SK-N-SH treated with all-trans-retinoic acid at 6 μM for 48 hours (cell line): ENCODE measurements at regions not wholly inside any gene's neighbourhood (a gene's known extent, or its start where the extent isn't known, plus 50 kb on each side); places are given as distances from the start of the nearest gene placed in this dataset.

Experiments
- ATAC-seq: fragments of 200-7000 bp; cut with Tn5 transposase; 3 replicates; pipeline ENCODE4 v1.9.1; 2020; ENCODE audit warnings: mild to moderate bottlenecking, moderate library complexity
- ARNTL ChIP-seq: fragments of 450-650 bp; formaldehyde crosslinking; IDR thresholded peaks from 2 replicates; pipeline ENCODE4 v1.5.0; 2020; ENCODE audit warnings: low read depth, mild to moderate bottlenecking, moderate library complexity, borderline replicate concordance
- CSDC2 ChIP-seq: fragments of 250-450 bp; sonication (Bioruptor Pico); IDR thresholded peaks from 2 replicates; pipeline ENCODE4 v1.5.0; 2020; ENCODE audit warnings: mild to moderate bottlenecking, moderate library complexity
- ESRRG ChIP-seq: fragments of 250-450 bp; sonication (Bioruptor Pico); IDR thresholded peaks from 2 replicates; pipeline ENCODE4 v1.6.1; 2021; ENCODE audit warnings: mild to moderate bottlenecking
- GLIS3 ChIP-seq: fragments of 250-450 bp; sonication (Bioruptor Pico); IDR thresholded peaks from 2 replicates; pipeline ENCODE4 v1.5.0; 2020; ENCODE audit warnings: mild to moderate bottlenecking, moderate library complexity
- ISL1 ChIP-seq: fragments of 250-450 bp; sonication (Bioruptor Pico); IDR thresholded peaks from 2 replicates; pipeline ENCODE4 v2.1.2; 2022; ENCODE audit warnings: mild to moderate bottlenecking, moderate library complexity
- OSR1 ChIP-seq: fragments of 250-450 bp; sonication (Bioruptor Pico); IDR thresholded peaks from 2 replicates; pipeline ENCODE4 v1.8.0; 2022; ENCODE audit warnings: moderate library complexity, mild to moderate bottlenecking, inconsistent platforms
- PPARA ChIP-seq: fragments of 250-450 bp; sonication (Bioruptor Pico); IDR thresholded peaks from 2 replicates; pipeline ENCODE4 v1.5.0; 2020; ENCODE audit warnings: mild to moderate bottlenecking, borderline replicate concordance
- SNAI2 ChIP-seq: fragments of 250-450 bp; sonication (Bioruptor Pico); IDR thresholded peaks from 2 replicates; pipeline ENCODE4 v1.5.0; 2020; ENCODE audit warnings: mild to moderate bottlenecking, moderate library complexity
- TCF4 ChIP-seq: fragments of 250-450 bp; sonication (Bioruptor Pico); IDR thresholded peaks from 2 replicates; pipeline ENCODE4 v1.8.0; 2021; ENCODE audit warnings: mild to moderate bottlenecking, moderate library complexity, borderline replicate concordance
- TOX ChIP-seq: fragments of 250-450 bp; sonication (Bioruptor Pico); IDR thresholded peaks from 2 replicates; pipeline ENCODE4 v1.8.0; 2021; ENCODE audit warnings: mild to moderate bottlenecking, moderate library complexity, borderline replicate concordance
- ZC3H10 ChIP-seq: fragments of 250-450 bp; sonication (Bioruptor Pico); IDR thresholded peaks from 2 replicates; pipeline ENCODE4 v1.5.1; 2021; ENCODE audit warnings: mild to moderate bottlenecking, moderate library complexity
- ZFP3 ChIP-seq: fragments of 250-450 bp; sonication (Bioruptor Pico); IDR thresholded peaks from 2 replicates; pipeline ENCODE4 v1.5.0; 2020; ENCODE audit warnings: mild to moderate bottlenecking, moderate library complexity
- ZNF565 ChIP-seq: fragments of 450-650 bp; formaldehyde crosslinking; conservative IDR thresholded peaks from 2 replicates; pipeline ENCODE4 v1.5.0; 2020; ENCODE audit warnings: low read depth, mild to moderate bottlenecking, moderate library complexity
- ZNF70 ChIP-seq: fragments of 450-650 bp; formaldehyde crosslinking; IDR thresholded peaks from 2 replicates; pipeline ENCODE4 v1.5.0; 2020; ENCODE audit warnings: mild to moderate bottlenecking, moderate library complexity
- TF ChIP-seq, protein P1 (sequence below): fragments of 250-450 bp; sonication (Bioruptor Pico); IDR thresholded peaks from 2 replicates; pipeline ENCODE4 v1.5.0; 2020; ENCODE audit warnings: mild to moderate bottlenecking, moderate library complexity
- TF ChIP-seq, protein P2 (sequence below): fragments of 250-450 bp; sonication (Bioruptor Pico); IDR thresholded peaks from 2 replicates; pipeline ENCODE4 v1.5.1; 2021; ENCODE audit warnings: mild to moderate bottlenecking, moderate library complexity
- TF ChIP-seq, protein P3 (sequence below): fragments of 250-450 bp; sonication (Bioruptor Pico); IDR thresholded peaks from 2 replicates; pipeline ENCODE4 v1.5.1; 2020; ENCODE audit warnings: low read depth, mild to moderate bottlenecking, moderate library complexity
- TF ChIP-seq, protein P4 (sequence below): fragments of 250-450 bp; sonication (Bioruptor Pico); IDR thresholded peaks from 2 replicates; pipeline ENCODE4 v1.8.0; 2020; ENCODE audit warnings: mild to moderate bottlenecking, moderate library complexity, borderline replicate concordance

DNA sequence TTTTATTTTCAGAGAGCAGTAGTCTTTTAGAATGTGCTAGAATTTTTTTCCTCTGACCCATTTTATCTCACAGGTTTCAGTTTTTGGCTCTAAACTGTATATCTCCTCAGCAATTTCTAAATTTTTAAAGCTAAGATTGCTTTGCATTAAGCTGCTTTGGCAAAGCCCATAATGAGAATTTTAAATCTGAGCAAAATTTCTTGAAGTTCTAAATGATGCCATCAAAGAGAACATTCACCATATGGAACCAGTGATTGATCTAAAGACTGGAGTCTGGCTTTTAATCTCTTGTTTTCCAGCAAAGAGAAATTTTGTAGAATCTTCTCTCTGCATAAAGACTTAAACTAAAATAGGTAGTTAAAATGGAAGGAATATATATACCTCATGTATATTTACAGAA, 313.6 kb downstream of the TBC1D32 start:
- ATAC-seq, result no peak
- TF ChIP-seq, protein P1, sequence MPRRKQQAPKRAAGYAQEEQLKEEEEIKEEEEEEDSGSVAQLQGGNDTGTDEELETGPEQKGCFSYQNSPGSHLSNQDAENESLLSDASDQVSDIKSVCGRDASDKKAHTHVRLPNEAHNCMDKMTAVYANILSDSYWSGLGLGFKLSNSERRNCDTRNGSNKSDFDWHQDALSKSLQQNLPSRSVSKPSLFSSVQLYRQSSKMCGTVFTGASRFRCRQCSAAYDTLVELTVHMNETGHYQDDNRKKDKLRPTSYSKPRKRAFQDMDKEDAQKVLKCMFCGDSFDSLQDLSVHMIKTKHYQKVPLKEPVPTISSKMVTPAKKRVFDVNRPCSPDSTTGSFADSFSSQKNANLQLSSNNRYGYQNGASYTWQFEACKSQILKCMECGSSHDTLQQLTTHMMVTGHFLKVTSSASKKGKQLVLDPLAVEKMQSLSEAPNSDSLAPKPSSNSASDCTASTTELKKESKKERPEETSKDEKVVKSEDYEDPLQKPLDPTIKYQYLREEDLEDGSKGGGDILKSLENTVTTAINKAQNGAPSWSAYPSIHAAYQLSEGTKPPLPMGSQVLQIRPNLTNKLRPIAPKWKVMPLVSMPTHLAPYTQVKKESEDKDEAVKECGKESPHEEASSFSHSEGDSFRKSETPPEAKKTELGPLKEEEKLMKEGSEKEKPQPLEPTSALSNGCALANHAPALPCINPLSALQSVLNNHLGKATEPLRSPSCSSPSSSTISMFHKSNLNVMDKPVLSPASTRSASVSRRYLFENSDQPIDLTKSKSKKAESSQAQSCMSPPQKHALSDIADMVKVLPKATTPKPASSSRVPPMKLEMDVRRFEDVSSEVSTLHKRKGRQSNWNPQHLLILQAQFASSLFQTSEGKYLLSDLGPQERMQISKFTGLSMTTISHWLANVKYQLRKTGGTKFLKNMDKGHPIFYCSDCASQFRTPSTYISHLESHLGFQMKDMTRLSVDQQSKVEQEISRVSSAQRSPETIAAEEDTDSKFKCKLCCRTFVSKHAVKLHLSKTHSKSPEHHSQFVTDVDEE (CRISPR knock-in tag), result no peak
- TF ChIP-seq TCF4 (CRISPR knock-in tag) (no peak), CSDC2 (CRISPR knock-in tag) (no peak), ARNTL (CRISPR knock-in tag) (no peak), ZNF565 (no peak), ISL1 (CRISPR knock-in tag) (no peak)

DNA sequence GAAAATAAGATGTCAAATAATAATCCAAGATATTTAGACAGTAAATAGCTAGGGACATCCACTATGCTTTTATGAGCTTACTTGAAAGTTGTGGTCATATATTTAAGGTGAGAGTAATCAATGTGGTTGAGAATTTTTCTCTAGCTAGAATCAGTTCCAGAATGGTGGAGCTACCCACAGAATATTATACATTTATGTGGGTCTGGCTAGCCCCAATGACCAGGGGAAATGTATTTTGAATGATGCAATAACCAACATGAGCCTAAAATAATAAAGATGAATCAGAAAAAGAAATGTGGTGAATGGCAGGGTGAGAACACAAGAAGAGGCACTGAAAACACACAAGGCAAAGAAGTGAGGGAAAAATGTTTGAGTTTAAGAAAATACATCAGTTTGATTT, 325.7 kb downstream of the TBC1D32 start:
- no peak for ATAC-seq
- no peak for TF ChIP-seq SNAI2 (CRISPR knock-in tag)
- no peak for TF ChIP-seq ZNF565
- TF ChIP-seq, protein P2, sequence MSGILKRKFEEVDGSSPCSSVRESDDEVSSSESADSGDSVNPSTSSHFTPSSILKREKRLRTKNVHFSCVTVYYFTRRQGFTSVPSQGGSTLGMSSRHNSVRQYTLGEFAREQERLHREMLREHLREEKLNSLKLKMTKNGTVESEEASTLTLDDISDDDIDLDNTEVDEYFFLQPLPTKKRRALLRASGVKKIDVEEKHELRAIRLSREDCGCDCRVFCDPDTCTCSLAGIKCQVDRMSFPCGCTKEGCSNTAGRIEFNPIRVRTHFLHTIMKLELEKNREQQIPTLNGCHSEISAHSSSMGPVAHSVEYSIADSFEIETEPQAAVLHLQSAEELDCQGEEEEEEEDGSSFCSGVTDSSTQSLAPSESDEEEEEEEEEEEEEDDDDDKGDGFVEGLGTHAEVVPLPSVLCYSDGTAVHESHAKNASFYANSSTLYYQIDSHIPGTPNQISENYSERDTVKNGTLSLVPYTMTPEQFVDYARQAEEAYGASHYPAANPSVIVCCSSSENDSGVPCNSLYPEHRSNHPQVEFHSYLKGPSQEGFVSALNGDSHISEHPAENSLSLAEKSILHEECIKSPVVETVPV (CRISPR knock-in tag), result no peak
- TF ChIP-seq, protein P3, sequence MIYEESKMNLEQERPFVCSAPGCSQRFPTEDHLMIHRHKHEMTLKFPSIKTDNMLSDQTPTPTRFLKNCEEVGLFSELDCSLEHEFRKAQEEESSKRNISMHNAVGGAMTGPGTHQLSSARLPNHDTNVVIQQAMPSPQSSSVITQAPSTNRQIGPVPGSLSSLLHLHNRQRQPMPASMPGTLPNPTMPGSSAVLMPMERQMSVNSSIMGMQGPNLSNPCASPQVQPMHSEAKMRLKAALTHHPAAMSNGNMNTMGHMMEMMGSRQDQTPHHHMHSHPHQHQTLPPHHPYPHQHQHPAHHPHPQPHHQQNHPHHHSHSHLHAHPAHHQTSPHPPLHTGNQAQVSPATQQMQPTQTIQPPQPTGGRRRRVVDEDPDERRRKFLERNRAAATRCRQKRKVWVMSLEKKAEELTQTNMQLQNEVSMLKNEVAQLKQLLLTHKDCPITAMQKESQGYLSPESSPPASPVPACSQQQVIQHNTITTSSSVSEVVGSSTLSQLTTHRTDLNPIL (CRISPR knock-in tag), result no peak
- TF ChIP-seq TCF4 (CRISPR knock-in tag), result no peak
- TF ChIP-seq GLIS3 (CRISPR knock-in tag), result no peak
- TF ChIP-seq TOX (CRISPR knock-in tag), result no peak
- no peak for TF ChIP-seq ZNF70 (CRISPR knock-in tag)
- TF ChIP-seq, protein P4, sequence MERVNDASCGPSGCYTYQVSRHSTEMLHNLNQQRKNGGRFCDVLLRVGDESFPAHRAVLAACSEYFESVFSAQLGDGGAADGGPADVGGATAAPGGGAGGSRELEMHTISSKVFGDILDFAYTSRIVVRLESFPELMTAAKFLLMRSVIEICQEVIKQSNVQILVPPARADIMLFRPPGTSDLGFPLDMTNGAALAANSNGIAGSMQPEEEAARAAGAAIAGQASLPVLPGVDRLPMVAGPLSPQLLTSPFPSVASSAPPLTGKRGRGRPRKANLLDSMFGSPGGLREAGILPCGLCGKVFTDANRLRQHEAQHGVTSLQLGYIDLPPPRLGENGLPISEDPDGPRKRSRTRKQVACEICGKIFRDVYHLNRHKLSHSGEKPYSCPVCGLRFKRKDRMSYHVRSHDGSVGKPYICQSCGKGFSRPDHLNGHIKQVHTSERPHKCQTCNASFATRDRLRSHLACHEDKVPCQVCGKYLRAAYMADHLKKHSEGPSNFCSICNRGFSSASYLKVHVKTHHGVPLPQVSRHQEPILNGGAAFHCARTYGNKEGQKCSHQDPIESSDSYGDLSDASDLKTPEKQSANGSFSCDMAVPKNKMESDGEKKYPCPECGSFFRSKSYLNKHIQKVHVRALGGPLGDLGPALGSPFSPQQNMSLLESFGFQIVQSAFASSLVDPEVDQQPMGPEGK (CRISPR knock-in tag), result no peak
- TF ChIP-seq PPARA, result no peak
- TF ChIP-seq, all 23 proteins: peak for 0

DNA sequence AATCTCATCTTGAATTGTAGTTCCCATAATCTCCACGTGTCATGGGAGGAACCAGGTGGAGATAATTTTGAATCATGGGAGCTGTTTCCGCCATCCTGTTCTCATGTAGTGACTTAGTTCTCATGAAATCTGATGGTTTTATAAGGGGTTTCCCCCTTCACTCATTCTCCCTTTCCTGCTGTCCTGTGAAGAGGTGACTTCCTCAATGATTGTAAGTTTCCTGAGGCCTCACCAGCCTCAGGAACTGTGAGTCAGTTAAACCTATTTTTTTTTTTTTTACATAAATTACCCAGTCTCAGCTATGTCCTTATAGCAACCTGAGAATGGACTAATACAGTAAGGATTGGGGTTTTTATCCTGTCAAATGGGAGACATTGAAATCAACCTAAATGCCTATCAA, 328.3 kb downstream of the TBC1D32 start:
- TF ChIP-seq ZFP3 (CRISPR knock-in tag), result no peak
- no peak for TF ChIP-seq ZC3H10 (CRISPR knock-in tag)
- TF ChIP-seq SNAI2 (CRISPR knock-in tag), result no peak
- TF ChIP-seq TOX (CRISPR knock-in tag), result no peak
- TF ChIP-seq, protein P2 (CRISPR knock-in tag), result no peak
- no peak for TF ChIP-seq ESRRG (CRISPR knock-in tag)
- TF ChIP-seq OSR1 (CRISPR knock-in tag), result no peak
- TF ChIP-seq ZNF70 (CRISPR knock-in tag), result no peak
- no peak for TF ChIP-seq ARNTL (CRISPR knock-in tag)
- TF ChIP-seq ZNF565, result no peak
- TF ChIP-seq, protein P1 (CRISPR knock-in tag), result no peak
- TF ChIP-seq TCF4 (CRISPR knock-in tag), result no peak
- ATAC-seq, result no peak
